Thyroid gland (tissue), 4 donors: ENCODE measurements at regions not wholly inside any gene's neighbourhood (a gene's known extent, or its start where the extent isn't known, plus 50 kb on each side); places are given as distances from the start of the nearest gene placed in this dataset.

Experiments
- DNase-seq, 2 donors: peaks; one replicate each; pipeline ENCODE4 v3.0.0-alpha.2; 2019
- H3K27ac ChIP-seq, 3 donors: fragments of 200-600 bp; sonication (generic); 1 replicate in 2 of 3; 2 replicates in 1 of 3; pipeline ENCODE4 v1.5.1; 2016 to 2019; ENCODE audit warnings: mild to moderate bottlenecking in 1 of 3, moderate library complexity in 1 of 3
- H3K27me3 ChIP-seq: fragments of 200-600 bp; sonication (generic); one replicate; pipeline ENCODE4 v1.5.1; 2019
- H3K36me3 ChIP-seq, 2 donors: fragments of 200-600 bp; sonication (generic); one replicate each; pipeline ENCODE4 v1.5.1; 2016 to 2019
- H3K4me1 ChIP-seq, 2 donors: fragments of 200-600 bp; sonication (generic); one replicate each; pipeline ENCODE4 v1.5.1; 2017 to 2019
- H3K4me3 ChIP-seq, 3 donors: fragments of 200-600 bp; sonication (generic); replicated peaks in 1 of 3; 1 replicate in 2 of 3; 2 replicates in 1 of 3; pipeline ENCODE4 v1.5.1; 2016; ENCODE audit warnings: mild to moderate bottlenecking in 1 of 3
- H3K9me3 ChIP-seq: fragments of 200-600 bp; sonication (generic); one replicate; pipeline ENCODE4 v1.5.1; 2017
- CTCF ChIP-seq, 6 experiments: fragments of 200-600 bp in 3 of 6; fragments of 450-650 bp in 3 of 6; sonication (generic) in 3 of 6; IDR thresholded peaks; one replicate each; pipeline ENCODE4 v1.5.1; 2016 to 2019; ENCODE audit warnings: antibody characterized with exemption in 6 of 6, mild to moderate bottlenecking in 2 of 6, inconsistent platforms in 1 of 6, moderate library complexity in 1 of 6
- POLR2A ChIP-seq, 2 donors: fragments of 450-650 bp; IDR thresholded peaks; one replicate each; pipeline ENCODE4 v1.6.1; 2017; ENCODE audit warnings: antibody characterized with exemption in 2 of 2, mild to moderate bottlenecking in 2 of 2, moderate library complexity in 1 of 2
- WGBS, 2 donors: methylation state at CpG; one replicate each; pipeline ENCODE4 v1.1.5; 2017; 5-methylcytosine and 5-hydroxymethylcytosine counted together
- intact Hi-C: fragments of 100-400 bp; cut with DNase I; formaldehyde crosslinking; loops from one replicate; pipeline ENCODE4 v1.15.1; 2023

DNA sequence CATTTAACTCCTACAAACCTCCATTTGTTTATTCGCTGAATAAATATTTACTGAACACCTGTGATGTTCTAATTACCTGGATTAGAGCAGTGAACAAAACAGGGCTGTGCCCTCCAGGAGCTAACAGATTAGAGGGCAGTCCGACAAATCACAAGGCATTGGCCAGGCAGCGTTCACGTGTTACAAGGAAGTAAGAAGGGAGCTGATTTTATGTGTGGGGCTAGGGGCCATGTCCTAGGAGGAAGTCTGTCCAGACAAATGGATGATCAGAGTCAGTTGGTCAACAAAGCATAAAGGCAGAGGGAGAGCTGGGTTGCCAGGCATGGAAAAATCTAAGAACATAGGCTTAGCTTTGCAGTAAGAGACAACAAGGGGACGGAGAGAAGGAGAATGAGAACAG is 57.3 kb upstream of the BACE2 start:
- DNase-seq, result no peak
- WGBS, 2 donors, result 91 to 95% methylated on average over 5 of the region's 5 CpGs
- peaks cover 6 to 8% of the 10 kb centered on the region in 2 donors for H3K4me1 ChIP-seq
- no peak overlapping the region for H3K4me3 ChIP-seq
- no peak for TF ChIP-seq POLR2A (IDR thresholded peaks at IDR 0.05)
- no peak overlapping the region for H3K27ac ChIP-seq
- intact Hi-C loops, result no loop called here
- H3K36me3 ChIP-seq, result no peaks in the 10 kb centered on the region
- no peaks in the 10 kb centered on the region for H3K9me3 ChIP-seq
- H3K27me3 ChIP-seq, result no peaks in the 10 kb centered on the region

DNA sequence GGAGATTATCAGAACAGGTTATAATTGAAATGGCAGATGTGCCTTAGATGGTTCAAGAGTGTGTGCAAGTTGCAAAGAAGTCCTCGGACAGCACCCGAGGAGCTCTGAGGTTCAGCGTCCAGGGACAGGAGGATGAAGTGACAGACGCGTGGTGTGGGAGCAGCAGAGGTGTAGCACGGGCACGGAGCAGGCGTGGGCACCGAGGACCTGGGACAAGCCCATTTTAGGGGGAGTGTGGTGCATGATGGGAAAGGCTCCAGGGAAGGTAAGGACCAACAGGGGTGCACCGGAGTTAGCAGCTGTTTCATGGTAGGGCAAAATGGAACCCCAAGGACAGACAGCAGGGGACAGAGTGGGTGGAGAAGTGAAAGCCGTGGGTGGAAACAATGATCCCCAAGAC is 56.3 kb upstream of the BACE2 start:
- no peaks in the 10 kb centered on the region for H3K9me3 ChIP-seq
- 92 to 95% methylated on average over 11 of the region's 11 CpGs for WGBS, 2 donors

GRCh38 chr21:41112740-41113692 is 54.9 kb upstream of the BACE2 start:
- WGBS, 2 donors, result 27 to 30% methylated on average over 14 of the region's 14 CpGs
- H3K27me3 ChIP-seq, result no peaks in the 10 kb centered on the region
- H3K36me3 ChIP-seq, result no peaks in the 10 kb centered on the region
- DNase-seq, result peak; percentile 24 to 39
- TF ChIP-seq POLR2A (IDR thresholded peaks at IDR 0.05) (no peak), CTCF (IDR thresholded peaks at IDR 0.05) (no peak)
- H3K4me3 ChIP-seq, result peak overlapping the region in 1 of 3 donors; percentile 4
- intact Hi-C loops, result no loop called here
- H3K27ac ChIP-seq, result no peak overlapping the region
- peaks cover 6 to 8% of the 10 kb centered on the region in 2 donors for H3K4me1 ChIP-seq
- no peaks in the 10 kb centered on the region for H3K9me3 ChIP-seq

More for the DNA sequence above, 56.3 kb upstream of the BACE2 start:
- no peak for DNase-seq
- H3K4me1 ChIP-seq, result peaks cover 6 to 8% of the 10 kb centered on the region in 2 donors
- no peak overlapping the region for H3K27ac ChIP-seq
- no peak for TF ChIP-seq CTCF (IDR thresholded peaks at IDR 0.05)
- TF ChIP-seq POLR2A (IDR thresholded peaks at IDR 0.05), result no peak
- intact Hi-C loops, result no loop called here
- no peak overlapping the region for H3K4me3 ChIP-seq
- no peaks in the 10 kb centered on the region for H3K27me3 ChIP-seq
- no peaks in the 10 kb centered on the region for H3K36me3 ChIP-seq

DNA sequence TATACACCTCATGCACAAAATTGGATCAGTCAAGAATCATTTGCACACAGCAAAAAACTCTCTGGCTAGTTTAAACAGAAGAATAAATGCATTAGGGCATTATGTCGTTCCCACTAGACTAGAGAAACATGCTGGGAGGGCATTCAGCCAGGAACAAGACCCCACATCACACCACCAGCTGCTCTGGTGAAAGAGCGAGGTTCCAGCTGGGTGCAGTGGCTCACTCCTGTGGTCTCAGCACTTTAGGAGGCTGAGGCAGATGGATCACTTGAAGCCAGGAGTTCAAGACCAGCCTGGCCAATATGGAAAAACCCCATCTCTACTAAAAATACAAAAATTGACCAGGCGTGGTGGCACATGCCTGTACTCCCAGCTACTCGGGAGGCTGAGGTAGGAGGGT is 52.1 kb upstream of the BACE2 start:
- Histone ChIP-seq H3K4me1 (peaks cover 6 to 8% of the 10 kb centered on the region in 2 donors), H3K36me3 (no peaks in the 10 kb centered on the region), H3K9me3 (no peaks in the 10 kb centered on the region), H3K4me3 (no peak overlapping the region), H3K27ac (no peak overlapping the region), H3K27me3 (no peaks in the 10 kb centered on the region)
- 72% methylated on average over 4 of the region's 4 CpGs for WGBS, 2 donors
- intact Hi-C loops, result no loop called here
- TF ChIP-seq CTCF (IDR thresholded peaks at IDR 0.05) (no peak), POLR2A (IDR thresholded peaks at IDR 0.05) (no peak)
- no peak for DNase-seq
